MM.1S (cell line): ENCODE measurements at regions not wholly inside any gene's neighbourhood (a gene's known extent, or its start where the extent isn't known, plus 50 kb on each side); places are given as distances from the start of the nearest gene placed in this dataset.

Experiments
- EZH2 ChIP-seq: fragments of 300-600 bp; sonication (generic); optimal IDR thresholded peaks from 2 replicates; pipeline ENCODE3; 2017; ENCODE audit warnings: low read depth, mild to moderate bottlenecking, antibody characterized with exemption, low read length, mixed read lengths
- TF ChIP-seq, protein P1 (sequence below): fragments of 300-600 bp; sonication (generic); IDR thresholded peaks from 2 replicates; pipeline ENCODE4 v1.5.1; 2016; ENCODE audit warnings: antibody characterized with exemption, low read length, mixed read lengths

GRCh38 chr6:167526465-167527368 is 201.8 kb downstream of the TTLL2 start:
- TF ChIP-seq, protein P1, sequence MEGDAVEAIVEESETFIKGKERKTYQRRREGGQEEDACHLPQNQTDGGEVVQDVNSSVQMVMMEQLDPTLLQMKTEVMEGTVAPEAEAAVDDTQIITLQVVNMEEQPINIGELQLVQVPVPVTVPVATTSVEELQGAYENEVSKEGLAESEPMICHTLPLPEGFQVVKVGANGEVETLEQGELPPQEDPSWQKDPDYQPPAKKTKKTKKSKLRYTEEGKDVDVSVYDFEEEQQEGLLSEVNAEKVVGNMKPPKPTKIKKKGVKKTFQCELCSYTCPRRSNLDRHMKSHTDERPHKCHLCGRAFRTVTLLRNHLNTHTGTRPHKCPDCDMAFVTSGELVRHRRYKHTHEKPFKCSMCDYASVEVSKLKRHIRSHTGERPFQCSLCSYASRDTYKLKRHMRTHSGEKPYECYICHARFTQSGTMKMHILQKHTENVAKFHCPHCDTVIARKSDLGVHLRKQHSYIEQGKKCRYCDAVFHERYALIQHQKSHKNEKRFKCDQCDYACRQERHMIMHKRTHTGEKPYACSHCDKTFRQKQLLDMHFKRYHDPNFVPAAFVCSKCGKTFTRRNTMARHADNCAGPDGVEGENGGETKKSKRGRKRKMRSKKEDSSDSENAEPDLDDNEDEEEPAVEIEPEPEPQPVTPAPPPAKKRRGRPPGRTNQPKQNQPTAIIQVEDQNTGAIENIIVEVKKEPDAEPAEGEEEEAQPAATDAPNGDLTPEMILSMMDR, result no peak
- no peak for TF ChIP-seq EZH2
